ENCODE measurements at regions not wholly inside any gene's neighbourhood (a gene's known extent, or its start where the extent isn't known, plus 50 kb on each side); places are given as distances from the start of the nearest gene placed in this dataset.

GRCh38 chr4:33262824-33263223 is 2542.7 kb downstream of the PCDH7 start:
- Mint-ChIP-seq H3K27ac (no peak overlapping the region), H3K36me3 (ENCODE audit: low read depth) (no peaks in the 10 kb centered on the region), H3K9me3 (peaks cover 12% of the 10 kb centered on the region), H3K4me1 (no peaks in the 10 kb centered on the region), H3K27me3 (no peaks in the 10 kb centered on the region), H3K4me3 (no peak overlapping the region)
- intact Hi-C loops (cut with micrococcal nuclease): no loop called here
- ATAC-seq (ENCODE audit: low read depth) (no peak), DNase-seq (no peak)
- ChIA-PET CTCF (no interaction called here), POLR2A (no interaction called here)
- no peak for TF ChIP-seq CTCF (IDR thresholded peaks at IDR 0.05)

GRCh38 chr4:33268776-33269175 is 2548.6 kb downstream of the PCDH7 start:
- no peaks in the 10 kb centered on the region for H3K27me3 Mint-ChIP-seq
- H3K4me1 Mint-ChIP-seq: no peaks in the 10 kb centered on the region
- DNase-seq (no peak), ATAC-seq (ENCODE audit: low read depth) (no peak)
- ChIA-PET CTCF (no interaction called here), POLR2A (no interaction called here)
- H3K4me3 Mint-ChIP-seq: no peak overlapping the region
- H3K9me3 Mint-ChIP-seq: peaks cover 12% of the 10 kb centered on the region
- no peak for TF ChIP-seq CTCF (IDR thresholded peaks at IDR 0.05)
- intact Hi-C loops (cut with micrococcal nuclease): no loop called here
- H3K36me3 Mint-ChIP-seq (ENCODE audit: low read depth): no peaks in the 10 kb centered on the region
- no peak overlapping the region for H3K27ac Mint-ChIP-seq

GRCh38 chr4:33270403-33270802 is 2550.2 kb downstream of the PCDH7 start:
- DNase-seq (no peak), ATAC-seq (ENCODE audit: low read depth) (no peak)
- TF ChIP-seq CTCF (IDR thresholded peaks at IDR 0.05): no peak
- Mint-ChIP-seq H3K27me3 (no peaks in the 10 kb centered on the region), H3K27ac (no peak overlapping the region), H3K4me1 (no peaks in the 10 kb centered on the region), H3K9me3 (peaks cover 10% of the 10 kb centered on the region), H3K36me3 (ENCODE audit: low read depth) (no peaks in the 10 kb centered on the region), H3K4me3 (no peak overlapping the region)
- intact Hi-C loops (cut with micrococcal nuclease): no loop called here
- ChIA-PET CTCF (no interaction called here), POLR2A (no interaction called here)

- Mint-ChIP-seq H3K36me3 (ENCODE audit: low read depth) (no peaks in the 10 kb centered on the region), H3K4me1 (no peaks in the 10 kb centered on the region), H3K27ac (no peak overlapping the region), H3K9me3 (peaks cover 6% of the 10 kb centered on the region), H3K4me3 (no peak overlapping the region), H3K27me3 (no peaks in the 10 kb centered on the region)
- DNase-seq (no peak), ATAC-seq (ENCODE audit: low read depth) (no peak)
- POLR2A ChIA-PET: no interaction called here
- CTCF ChIA-PET: no interaction called here
- intact Hi-C loops (cut with micrococcal nuclease): no loop called here
- no peak for TF ChIP-seq CTCF (IDR thresholded peaks at IDR 0.05)
These were observed 2552.6 kb downstream of the PCDH7 start for GRCh38 chr4:33272722-33273121.

GRCh38 chr4:33283818-33284217 is 2563.6 kb downstream of the PCDH7 start:
- Mint-ChIP-seq H3K9me3 (peaks cover 6% of the 10 kb centered on the region), H3K27me3 (no peaks in the 10 kb centered on the region)

More at GRCh38 chr4:33283818-33284217, 2563.6 kb downstream of the PCDH7 start:
- no peak overlapping the region for H3K4me3 Mint-ChIP-seq
- ChIA-PET POLR2A (no interaction called here), CTCF (no interaction called here)
- no peak for TF ChIP-seq CTCF (IDR thresholded peaks at IDR 0.05)
- H3K36me3 Mint-ChIP-seq (ENCODE audit: low read depth): no peaks in the 10 kb centered on the region
- H3K4me1 Mint-ChIP-seq: no peaks in the 10 kb centered on the region
- intact Hi-C loops (cut with micrococcal nuclease): no loop called here
- H3K27ac Mint-ChIP-seq: no peak overlapping the region
- ATAC-seq (ENCODE audit: low read depth) (no peak), DNase-seq (no peak)

Measured in activated B cell treated with CpG ODN at 0.5 μM for 24 hours (primary cell).